Pancreas (tissue), 10 donors: ENCODE measurements at regions not wholly inside any gene's neighbourhood (a gene's known extent, or its start where the extent isn't known, plus 50 kb on each side); places are given as distances from the start of the nearest gene placed in this dataset.

Experiments used
- ATAC-seq, 4 donors: fragments of 200-7000 bp; cut with Tn5 transposase; one replicate each; pipeline versions ENCODE4 v1.8.0 to v1.9.1; 2020; ENCODE audit warnings: mild to moderate bottlenecking in 4 of 4, moderate library complexity in 4 of 4
- DNase-seq, 6 donors: peaks; one replicate each; pipeline ENCODE4 v3.0.0-alpha.2; 2020
- FAIRE-seq: peaks from 2 replicates; lab custom pipeline; 2012; peaks lifted over from hg19 to GRCh38; lab: Jason Lieb, UNC
- H3K27ac ChIP-seq, 4 donors: fragments of 200-600 bp; sonication (generic); 1 replicate in 3 of 4; 2 replicates in 1 of 4; pipeline versions ENCODE4 v1.5.0 to v1.8.0; 2020
- H3K27me3 ChIP-seq, 4 donors: fragments of 200-600 bp; one replicate each; pipeline ENCODE4 v1.8.0; 2021
- H3K36me3 ChIP-seq, 3 donors: fragments of 200-600 bp; sonication (generic) in 1 of 3; one replicate each; pipeline versions ENCODE4 v1.5.0 to v1.8.0; 2020 to 2021
- H3K4me1 ChIP-seq, 3 donors: fragments of 200-600 bp; one replicate each; pipeline ENCODE4 v1.8.0; 2021
- H3K4me3 ChIP-seq, 4 donors: fragments of 200-600 bp; sonication (generic) in 2 of 4; one replicate each; pipeline versions ENCODE4 v1.5.0 to v1.8.0; 2020 to 2021
- H3K9me3 ChIP-seq, 4 donors: fragments of 200-600 bp; one replicate each; pipeline ENCODE4 v1.8.0; 2021
- CTCF ChIP-seq, 4 donors: fragments of 200-600 bp; sonication (generic) in 3 of 4; IDR thresholded peaks; one replicate each; pipeline versions ENCODE4 v1.5.0 to v1.8.0; 2021; ENCODE audit warnings: antibody characterized with exemption in 4 of 4
- WGBS, 2 donors: extraction: QIAGEN DNeasy Blood & Tissue Kit; methylation state at CpG; one replicate each; pipeline ENCODE4 v1.1.7; 2013; 5-methylcytosine and 5-hydroxymethylcytosine counted together
- intact Hi-C, 3 donors: fragments of 100-400 bp; cut with DNase I; formaldehyde crosslinking; loops; one replicate each; pipeline versions ENCODE4 v1.11.1 to v1.14.2; 2022
- donor health status: healthy with polysubstance abuse.
- donor health status: DM: no; HTN: no; CAD: no; lungs with moderate emphysema.
- donor health status: DM: no; HTN: no; CAD: no.
- donor health status: control.
- donor health status: control.
- donor health status: Bipolar disorder and iron deficiency.
- donor health status: DM: yes; HTN: yes; CAD: no.
- donor health status: DM: no; HTN: no; CAD: no.
- donor health status: DM: no; HTN: no; CAD: no.
- donor health status: DM: yes; HTN: yes; CAD: no.

- Histone ChIP-seq H3K36me3 (no peaks in the 10 kb centered on the region), H3K9me3 (no peaks in the 10 kb centered on the region), H3K27ac (no peak overlapping the region), H3K4me3 (no peak overlapping the region), H3K4me1 (no peaks in the 10 kb centered on the region), H3K27me3 (no peaks in the 10 kb centered on the region)
- FAIRE-seq (no peak), DNase-seq (no peak), ATAC-seq (no peak)
- intact Hi-C loops: no loop called here
- 79 to 91% methylated on average over 2 of the region's 2 CpGs for WGBS, 2 donors
- TF ChIP-seq CTCF (IDR thresholded peaks at IDR 0.05): no peak
These were observed 1417.6 kb upstream of the CDH2 start for GRCh38 chr18:29594493-29594892.

- DNase-seq: peak in 1 of 6 donors; percentile 44
- WGBS, 2 donors: 70 to 80% methylated on average over 17 of the region's 17 CpGs
- H3K9me3 ChIP-seq: no peaks in the 10 kb centered on the region
- TF ChIP-seq CTCF (IDR thresholded peaks at IDR 0.05): no peak
- no peak overlapping the region for H3K4me3 ChIP-seq
- intact Hi-C loops: no loop called here
- H3K4me1 ChIP-seq: no peaks in the 10 kb centered on the region
- FAIRE-seq: no peak
- no peaks in the 10 kb centered on the region for H3K27me3 ChIP-seq
- no peak for ATAC-seq
- no peak overlapping the region for H3K27ac ChIP-seq
- no peaks in the 10 kb centered on the region for H3K36me3 ChIP-seq
These were observed 1411.6 kb upstream of the CDH2 start for GRCh38 chr18:29588446-29589100.

- H3K27ac ChIP-seq: no peak overlapping the region
- intact Hi-C loops: no loop called here
- no peaks in the 10 kb centered on the region for H3K27me3 ChIP-seq
- WGBS, 2 donors: 79 to 88% methylated on average over 3 of the region's 3 CpGs
- H3K4me1 ChIP-seq: no peaks in the 10 kb centered on the region
- FAIRE-seq (no peak), DNase-seq (no peak), ATAC-seq (no peak)
- no peaks in the 10 kb centered on the region for H3K36me3 ChIP-seq
- no peak overlapping the region for H3K4me3 ChIP-seq
- TF ChIP-seq CTCF (IDR thresholded peaks at IDR 0.05): no peak
- H3K9me3 ChIP-seq: no peaks in the 10 kb centered on the region
These were observed 1409.3 kb upstream of the CDH2 start for GRCh38 chr18:29586210-29586609.

- DNase-seq (no peak), FAIRE-seq (no peak), ATAC-seq (no peak)
- Histone ChIP-seq H3K9me3 (no peaks in the 10 kb centered on the region), H3K27me3 (no peaks in the 10 kb centered on the region), H3K4me3 (no peak overlapping the region), H3K36me3 (no peaks in the 10 kb centered on the region), H3K4me1 (no peaks in the 10 kb centered on the region), H3K27ac (no peak overlapping the region)
- intact Hi-C loops: no loop called here
- WGBS, 2 donors: 27 to 42% methylated on average over 1 of the region's 1 CpG
- no peak for TF ChIP-seq CTCF (IDR thresholded peaks at IDR 0.05)
These were observed 1383.3 kb upstream of the CDH2 start for GRCh38 chr18:29560270-29560669.

GRCh38 chr18:29556070-29556469 is 1379.1 kb upstream of the CDH2 start:
- TF ChIP-seq CTCF (IDR thresholded peaks at IDR 0.05): no peak
- H3K9me3 ChIP-seq: no peaks in the 10 kb centered on the region
- FAIRE-seq (no peak), ATAC-seq (no peak), DNase-seq (no peak)
- no peak overlapping the region for H3K4me3 ChIP-seq
- H3K36me3 ChIP-seq: no peaks in the 10 kb centered on the region
- intact Hi-C loops: no loop called here
- 38 to 62% methylated on average over 4 of the region's 4 CpGs for WGBS, 2 donors
- no peak overlapping the region for H3K27ac ChIP-seq
- H3K4me1 ChIP-seq: no peaks in the 10 kb centered on the region
- H3K27me3 ChIP-seq: no peaks in the 10 kb centered on the region
